GM23338 (cell line): ENCODE measurements at regions not wholly inside any gene's neighbourhood (a gene's known extent, or its start where the extent isn't known, plus 50 kb on each side); places are given as distances from the start of the nearest gene placed in this dataset.

Source experiments
- ATAC-seq: fragments of 200-7000 bp; cut with Tn5 transposase; 3 replicates; pipeline ENCODE4 v1.9.1; 2020
- DNase-seq: peaks from one replicate; pipeline ENCODE4 v3.0.0-alpha.2; 2015; ENCODE audit warnings: low spot score
- H2AFZ ChIP-seq: fragments of 200-600 bp; sonication (generic); 2 replicates; pipeline ENCODE4 v1.8.0; 2016; ENCODE audit warnings: antibody characterized with exemption, mild to moderate bottlenecking, moderate library complexity
- H3F3A ChIP-seq: fragments of 200-600 bp; sonication (generic); replicated peaks from 2 replicates; pipeline ENCODE4 v1.8.0; 2017; ENCODE audit warnings: antibody characterized with exemption, mixed run types, low read depth
- H3K27ac ChIP-seq: fragments of 200-600 bp; sonication (generic); 2 replicates; pipeline ENCODE4 v1.6.1; 2016; ENCODE audit warnings: low read depth
- H3K27me3 ChIP-seq: fragments of 200-600 bp; sonication (generic); 2 replicates; pipeline ENCODE4 v1.8.0; 2016; ENCODE audit warnings: mild to moderate bottlenecking, mixed run types, moderate library complexity; ENCODE audit not compliant: insufficient read depth
- H3K36me3 ChIP-seq: fragments of 200-600 bp; sonication (generic); 2 replicates; pipeline ENCODE4 v1.8.0; 2016; ENCODE audit warnings: mild to moderate bottlenecking; ENCODE audit not compliant: insufficient read depth
- H3K4me1 ChIP-seq: fragments of 200-600 bp; sonication (generic); 2 replicates; pipeline ENCODE4 v1.8.0; 2016; ENCODE audit warnings: mild to moderate bottlenecking, moderate library complexity; ENCODE audit not compliant: insufficient read depth
- H3K4me2 ChIP-seq: fragments of 200-600 bp; sonication (generic); 2 replicates; pipeline ENCODE4 v1.7.1; 2017; ENCODE audit warnings: mixed run types
- H3K4me3 ChIP-seq: fragments of 200-600 bp; sonication (generic); 2 replicates; pipeline ENCODE4 v1.6.1; 2016; ENCODE audit warnings: mixed run types
- H3K79me2 ChIP-seq: fragments of 200-600 bp; sonication (generic); replicated peaks from 2 replicates; pipeline ENCODE4 v1.8.0; 2017; ENCODE audit warnings: mild to moderate bottlenecking; ENCODE audit not compliant: insufficient read depth
- H3K9me2 ChIP-seq: fragments of 200-600 bp; sonication (generic); 2 replicates; pipeline ENCODE4 v1.8.0; 2017; ENCODE audit not compliant: insufficient read depth
- H4K20me1 ChIP-seq: fragments of 200-600 bp; sonication (generic); replicated peaks from 2 replicates; pipeline ENCODE4 v1.8.0; 2017; ENCODE audit warnings: mild to moderate bottlenecking; ENCODE audit not compliant: insufficient read depth
- H3K27ac Mint-ChIP-seq: 2 replicates; pipeline ENCODE4 v1.8.0; 2020; ENCODE audit warnings: inconsistent platforms, mild to moderate bottlenecking, moderate library complexity, mixed read lengths
- H3K27me3 Mint-ChIP-seq: 3 replicates; pipeline ENCODE4 v1.8.0; 2022; ENCODE audit warnings: low read depth, mild to moderate bottlenecking, moderate library complexity, mixed read lengths, inconsistent platforms; ENCODE audit not compliant: insufficient read depth, poor library complexity
- H3K36me3 Mint-ChIP-seq: 3 replicates; pipeline ENCODE4 v1.8.0; 2021; ENCODE audit warnings: low read depth, mild to moderate bottlenecking, inconsistent platforms, moderate library complexity, mixed read lengths
- H3K4me1 Mint-ChIP-seq: 3 replicates; pipeline ENCODE4 v1.8.0; 2020; ENCODE audit warnings: mild to moderate bottlenecking, inconsistent platforms, mixed read lengths
- H3K4me3 Mint-ChIP-seq: 3 replicates; pipeline ENCODE4 v1.8.0; 2021; ENCODE audit warnings: moderate library complexity, mild to moderate bottlenecking, inconsistent platforms, mixed read lengths
- H3K9me3 Mint-ChIP-seq: 3 replicates; pipeline ENCODE4 v1.8.0; 2020; ENCODE audit warnings: moderate library complexity, mild to moderate bottlenecking, inconsistent platforms, mixed read lengths
- CTCF ChIP-seq, 2 experiments: fragments of 200-600 bp in 1 of 2; sonication (generic) in 1 of 2; conservative IDR thresholded peaks; 2 replicates each; pipeline versions ENCODE4 v1.5.1 to v1.6.1; 2016 to 2017; ENCODE audit warnings: antibody characterized with exemption in 2 of 2, low read depth in 2 of 2, mild to moderate bottlenecking in 2 of 2, moderate library complexity in 1 of 2
- ETS1 ChIP-seq: IDR thresholded peaks from 2 replicates; pipeline ENCODE4 v1.6.1; 2016; ENCODE audit warnings: antibody characterized with exemption
- EZH2 ChIP-seq: fragments of 200-600 bp; sonication (generic); IDR thresholded peaks from one replicate; pipeline ENCODE4 v1.8.0; 2017; ENCODE audit warnings: antibody characterized with exemption, mild to moderate bottlenecking, low read depth; ENCODE audit not compliant: unreplicated experiment
- EZH2phosphoT487 ChIP-seq: fragments of 200-600 bp; sonication (generic); IDR thresholded peaks from one replicate; pipeline ENCODE4 v1.8.1; 2018; ENCODE audit warnings: antibody characterized with exemption; ENCODE audit not compliant: unreplicated experiment
- JUNB ChIP-seq: IDR thresholded peaks from one replicate; pipeline ENCODE4 v1.6.1; 2016; ENCODE audit warnings: antibody characterized with exemption; ENCODE audit not compliant: unreplicated experiment
- POLR2AphosphoS5 ChIP-seq: IDR thresholded peaks from 2 replicates; pipeline ENCODE4 v1.6.1; 2016; ENCODE audit warnings: antibody characterized with exemption, low read depth
- REST ChIP-seq: IDR thresholded peaks from one replicate; pipeline ENCODE4 v1.6.1; 2018; ENCODE audit warnings: antibody characterized with exemption; ENCODE audit not compliant: unreplicated experiment
- ZNF114 ChIP-seq: fragments of 250-450 bp; sonication (Bioruptor Pico); IDR thresholded peaks from 2 replicates; pipeline ENCODE4 v1.5.0; 2020; ENCODE audit warnings: mild to moderate bottlenecking, moderate library complexity
- ZNF462 ChIP-seq: fragments of 250-450 bp; sonication (Bioruptor Pico); IDR thresholded peaks from 2 replicates; pipeline ENCODE4 v1.5.0; 2020; ENCODE audit warnings: mild to moderate bottlenecking, moderate library complexity

- TF ChIP-seq ZNF462 (CRISPR knock-in tag) (no peak), EZH2 (no peak), CTCF (conservative IDR thresholded peaks at IDR 0.05; ENCODE audit: low read depth in 2 of 2) (no peak), ETS1 (no peak), EZH2phosphoT487 (no peak)
Observed at GRCh38 chr18:77974329-77974728, 724.7 kb downstream of the GALR1 start (continued).

GRCh38 chr18:77977331-77977730, 727.7 kb downstream of the GALR1 start:
- Histone ChIP-seq H3K79me2 (no peaks in the 10 kb centered on the region), H3K36me3 (peaks cover 8% of the 10 kb centered on the region; the same call in 1 of the 2 replicates), H3K9me2 (no peaks in the 10 kb centered on the region), H4K20me1 (no peaks in the 10 kb centered on the region), H3K4me3 (no peak overlapping the region), H3K4me2 (no peak overlapping the region), H3K27me3 (no peaks in the 10 kb centered on the region), H3K27ac (no peak overlapping the region), H3K4me1 (no peaks in the 10 kb centered on the region), H2AFZ (no peak overlapping the region), H3F3A (no peaks in the 10 kb centered on the region)
- Mint-ChIP-seq H3K4me3 (no peak overlapping the region), H3K9me3 (peaks cover 97% of the 10 kb centered on the region), H3K4me1 (no peaks in the 10 kb centered on the region), H3K27me3 (peaks cover 10% of the 10 kb centered on the region), H3K27ac (no peak overlapping the region), H3K36me3 (peaks cover 53% of the 10 kb centered on the region)
- TF ChIP-seq ZNF114 (CRISPR knock-in tag) (no peak), REST (no peak), POLR2AphosphoS5 (no peak), JUNB (no peak)
- no peak for DNase-seq
- no peak for ATAC-seq
